HepG2 (cell line): ENCODE measurements at regions not wholly inside any gene's neighbourhood (a gene's known extent, or its start where the extent isn't known, plus 50 kb on each side); places are given as distances from the start of the nearest gene placed in this dataset.
"Not testable (repeated sequence)": the region's sequence is repeated elsewhere in the genome, so short reads cannot be mapped to it uniquely, and the experiment has no call there.

ENCODE experiments used
- ATAC-seq: fragments of 200-7000 bp; cut with Tn5 transposase; 3 replicates; pipeline ENCODE4 v1.9.1; 2020; ENCODE audit warnings: mild to moderate bottlenecking, moderate library complexity
- BruUV-seq: library from RNA; stranded (reverse); fragments of 400-500 nt; replicated peaks from 2 replicates; lab custom pipeline; 2021; lab: Mats Ljungman, UMichigan
- CTCF ChIA-PET: fragments of 300-600 bp; formaldehyde crosslinking; extraction: SDS; loops from one replicate; lab custom pipeline; 2021; ENCODE audit warnings: low total read pairs, inconsistent platforms, low intra/inter-chr PET ratio; lab: Yijun Ruan, JAX
- POLR2A ChIA-PET: fragments of 350-600 bp; sonication (Branson Sonifier 250); formaldehyde crosslinking; loops from one replicate; lab custom pipeline; 2020; ENCODE audit warnings: antibody characterized with exemption, inconsistent platforms; lab: Yijun Ruan, JAX
- DNase-seq: peaks from one replicate; pipeline ENCODE4 v3.0.0-alpha.2; 2015; ENCODE audit warnings: low spot score
- FAIRE-seq: peaks from 3 replicates; lab custom pipeline; 2011; peaks lifted over from hg19 to GRCh38; lab: Jason Lieb, UNC
- H2AFZ ChIP-seq: one replicate; pipeline ENCODE4 v1.6.1; 2011; ENCODE audit warnings: low read length, inconsistent platforms
- H3K27ac ChIP-seq: fragments of 300-600 bp; 3 replicates; pipeline ENCODE4 v1.8.0; 2011; ENCODE audit warnings: mixed run types, mild to moderate bottlenecking, mixed read lengths, low read length, inconsistent platforms; ENCODE audit not compliant: insufficient read depth; ENCODE audit errors: extremely low read length
- H3K27me3 ChIP-seq, 2 experiments: fragments of 200-600 bp in 1 of 2; 2 replicates in 1 of 2; 3 replicates in 1 of 2; pipeline versions ENCODE4 v1.6.0 to v1.8.0; 2011; ENCODE audit warnings: low read length in 2 of 2, mild to moderate bottlenecking in 2 of 2, moderate library complexity in 2 of 2, inconsistent platforms in 1 of 2; ENCODE audit not compliant: insufficient read depth in 2 of 2, control insufficient read depth in 1 of 2
- H3K36me3 ChIP-seq, 2 experiments: fragments of 200-600 bp in 1 of 2; replicated peaks in 1 of 2; 2 replicates in 1 of 2; 3 replicates in 1 of 2; pipeline versions ENCODE4 v1.5.1 to v1.8.0; 2011; ENCODE audit warnings: low read length in 2 of 2, inconsistent platforms in 1 of 2; ENCODE audit not compliant: insufficient read depth in 2 of 2, control insufficient read depth in 1 of 2
- H3K4me1 ChIP-seq: 2 replicates; pipeline ENCODE4 v1.5.1; 2012; ENCODE audit warnings: low read length, inconsistent platforms; ENCODE audit not compliant: insufficient read depth
- H3K4me2 ChIP-seq: 2 replicates; pipeline ENCODE4 v1.6.0; 2011; ENCODE audit warnings: low read depth, low read length, inconsistent platforms
- H3K4me3 ChIP-seq, 3 experiments: fragments of 200-600 bp in 1 of 3; sonication (generic), shearing (Covaris generic) in 1 of 3; replicated peaks in 1 of 3; 2 replicates each; pipeline ENCODE4 v1.5.1; 2011 to 2016; ENCODE audit warnings: low read length in 3 of 3, inconsistent platforms in 2 of 3, low read depth in 2 of 3, mild to moderate bottlenecking in 2 of 3, control low read depth in 1 of 3, mixed read lengths in 1 of 3; ENCODE audit not compliant: insufficient read depth in 1 of 3
- H3K79me2 ChIP-seq: one replicate; pipeline ENCODE4 v1.6.1; 2011; ENCODE audit warnings: low read length, inconsistent platforms; ENCODE audit not compliant: insufficient read depth
- H3K9ac ChIP-seq: 2 replicates; pipeline ENCODE4 v1.6.0; 2011; ENCODE audit warnings: mild to moderate bottlenecking, low read depth, low read length, inconsistent platforms; ENCODE audit not compliant: insufficient read depth
- H3K9me3 ChIP-seq: 2 replicates; pipeline ENCODE4 v1.5.1; 2012; ENCODE audit warnings: mild to moderate bottlenecking, low read length
- H4K20me1 ChIP-seq: 2 replicates; pipeline ENCODE4 v1.6.0; 2011; ENCODE audit warnings: inconsistent platforms, mild to moderate bottlenecking, low read length, moderate library complexity; ENCODE audit not compliant: insufficient read depth
- CHCHD3 ChIP-seq: sonication (generic); formaldehyde crosslinking; IDR thresholded peaks from 2 replicates; pipeline ENCODE4 v1.8.0; 2022; ENCODE audit warnings: mild to moderate bottlenecking, missing genetic modification reagents, moderate library complexity
- DBP ChIP-seq: sonication (generic); formaldehyde crosslinking; IDR thresholded peaks from 2 replicates; pipeline ENCODE4 v1.4.0; 2020; ENCODE audit warnings: missing genetic modification reagents; ENCODE audit errors: not compliant biosample characterization
- FOSL1 ChIP-seq: sonication (generic); formaldehyde crosslinking; IDR thresholded peaks from 2 replicates; pipeline ENCODE4 v1.9.0; 2021; ENCODE audit warnings: missing genetic modification reagents, borderline replicate concordance
- ZBTB20 ChIP-seq: sonication (generic); formaldehyde crosslinking; IDR thresholded peaks from 2 replicates; pipeline ENCODE4 v1.8.1; 2023; ENCODE audit warnings: missing genetic modification reagents, low read depth, mild to moderate bottlenecking, borderline replicate concordance
- ZFP1 ChIP-seq: IDR thresholded peaks from 2 replicates; pipeline ENCODE4 v1.6.1; 2016
- ZNF343 ChIP-seq: sonication (generic); formaldehyde crosslinking; IDR thresholded peaks from 2 replicates; pipeline ENCODE4 v1.4.0; 2020; ENCODE audit warnings: mild to moderate bottlenecking, missing genetic modification reagents
- WGBS: methylation state at CpG from one replicate; pipeline ENCODE4 v1.1.6; 2017; ENCODE audit warnings: low lambda C conversion rate; 5-methylcytosine and 5-hydroxymethylcytosine counted together
- in situ Hi-C: cut with HindIII; loops from 2 replicates; pipeline ENCODE4 v1.10.0; 2017; ENCODE audit warnings: low pct_unique_long_range_greater_than_20kb; ENCODE audit not compliant: extremely low pct_ligation_motif_present
- intact Hi-C: fragments of 100-400 bp; cut with micrococcal nuclease; formaldehyde crosslinking; loops from one replicate; pipeline ENCODE4 v1.10.0; 2022; ENCODE audit not compliant: unreplicated experiment
- TF ChIP-seq, protein P1 (sequence below): sonication (generic); formaldehyde crosslinking; IDR thresholded peaks from 2 replicates; pipeline ENCODE4 v1.8.0; 2022; ENCODE audit warnings: missing genetic modification reagents, low read depth, mild to moderate bottlenecking, borderline replicate concordance
- TF ChIP-seq, protein P2 (sequence below): sonication (generic); formaldehyde crosslinking; IDR thresholded peaks from 2 replicates; pipeline ENCODE4 v1.5.1; 2020; ENCODE audit warnings: missing genetic modification reagents, mild to moderate bottlenecking, borderline replicate concordance

GRCh38 chr10:46210427-46210826 lies 76.4 kb upstream of the ANTXRL start:
- H3K9me3 ChIP-seq, H3K27ac ChIP-seq, CTCF ChIA-PET, H3K4me3 ChIP-seq, POLR2A ChIA-PET, H3K36me3 ChIP-seq, intact Hi-C loops, H2AFZ ChIP-seq, H3K9ac ChIP-seq, H3K27me3 ChIP-seq, H4K20me1 ChIP-seq, H3K4me2 ChIP-seq, BruUV-seq, FAIRE-seq, DNase-seq, ATAC-seq, H3K79me2 ChIP-seq, in situ Hi-C loops, H3K4me1 ChIP-seq: not testable (repeated sequence)
- no CpG with 5 or more reads among the region's 2 CpGs for WGBS

- FAIRE-seq (no peak), ATAC-seq (no peak), DNase-seq (no peak)
- H3K79me2 ChIP-seq, result no peaks in the 10 kb centered on the region
- POLR2A ChIA-PET, result no interaction called here
- intact Hi-C loops, result no loop called here
- TF ChIP-seq CHCHD3 (CRISPR knock-in tag) (no peak), ZBTB20 (no peak), DBP (CRISPR knock-in tag) (no peak), ZFP1 (no peak), FOSL1 (CRISPR knock-in tag) (no peak), ZNF343 (CRISPR knock-in tag) (no peak)
- TF ChIP-seq, protein P1, sequence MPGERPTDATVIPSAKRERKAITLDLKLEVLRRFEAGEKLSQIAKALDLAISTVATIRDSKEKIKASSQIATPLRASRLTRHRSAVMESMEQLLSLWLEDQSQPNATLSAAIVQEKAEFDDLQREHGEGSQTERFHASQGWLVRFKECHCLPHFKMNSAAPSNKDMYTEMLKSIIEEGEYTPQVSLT (CRISPR knock-in tag), result no peak
- TF ChIP-seq, protein P2, sequence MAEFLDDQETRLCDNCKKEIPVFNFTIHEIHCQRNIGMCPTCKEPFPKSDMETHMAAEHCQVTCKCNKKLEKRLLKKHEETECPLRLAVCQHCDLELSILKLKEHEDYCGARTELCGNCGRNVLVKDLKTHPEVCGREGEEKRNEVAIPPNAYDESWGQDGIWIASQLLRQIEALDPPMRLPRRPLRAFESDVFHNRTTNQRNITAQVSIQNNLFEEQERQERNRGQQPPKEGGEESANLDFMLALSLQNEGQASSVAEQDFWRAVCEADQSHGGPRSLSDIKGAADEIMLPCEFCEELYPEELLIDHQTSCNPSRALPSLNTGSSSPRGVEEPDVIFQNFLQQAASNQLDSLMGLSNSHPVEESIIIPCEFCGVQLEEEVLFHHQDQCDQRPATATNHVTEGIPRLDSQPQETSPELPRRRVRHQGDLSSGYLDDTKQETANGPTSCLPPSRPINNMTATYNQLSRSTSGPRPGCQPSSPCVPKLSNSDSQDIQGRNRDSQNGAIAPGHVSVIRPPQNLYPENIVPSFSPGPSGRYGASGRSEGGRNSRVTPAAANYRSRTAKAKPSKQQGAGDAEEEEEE, result no peak
- no peak overlapping the region for H3K9ac ChIP-seq
- CTCF ChIA-PET, result no interaction called here
- peaks cover 0 to 15% of the 10 kb centered on the region in 2 experiments; a peak in 3 of 5 replicates for H3K27me3 ChIP-seq
- H3K4me3 ChIP-seq, result no peak overlapping the region
- no peaks in the 10 kb centered on the region for H4K20me1 ChIP-seq
- H3K4me1 ChIP-seq, result peaks cover 10% of the 10 kb centered on the region
- no peak overlapping the region for H3K4me2 ChIP-seq
- no peak overlapping the region for H2AFZ ChIP-seq
- 5% methylated on average over 4 of the region's 4 CpGs for WGBS
- in situ Hi-C loops, result no loop called here
- H3K36me3 ChIP-seq, result no peaks in the 10 kb centered on the region
- H3K27ac ChIP-seq, result no peak overlapping the region
- no peaks in the 10 kb centered on the region for H3K9me3 ChIP-seq
- BruUV-seq, result no TSS peak
These were observed 71.4 kb upstream of the ANTXRL start for GRCh38 chr10:46215426-46215825.
